ENCODE measurements at regions not wholly inside any gene's neighbourhood (a gene's known extent, or its start where the extent isn't known, plus 50 kb on each side); places are given as distances from the start of the nearest gene placed in this dataset.

DNA sequence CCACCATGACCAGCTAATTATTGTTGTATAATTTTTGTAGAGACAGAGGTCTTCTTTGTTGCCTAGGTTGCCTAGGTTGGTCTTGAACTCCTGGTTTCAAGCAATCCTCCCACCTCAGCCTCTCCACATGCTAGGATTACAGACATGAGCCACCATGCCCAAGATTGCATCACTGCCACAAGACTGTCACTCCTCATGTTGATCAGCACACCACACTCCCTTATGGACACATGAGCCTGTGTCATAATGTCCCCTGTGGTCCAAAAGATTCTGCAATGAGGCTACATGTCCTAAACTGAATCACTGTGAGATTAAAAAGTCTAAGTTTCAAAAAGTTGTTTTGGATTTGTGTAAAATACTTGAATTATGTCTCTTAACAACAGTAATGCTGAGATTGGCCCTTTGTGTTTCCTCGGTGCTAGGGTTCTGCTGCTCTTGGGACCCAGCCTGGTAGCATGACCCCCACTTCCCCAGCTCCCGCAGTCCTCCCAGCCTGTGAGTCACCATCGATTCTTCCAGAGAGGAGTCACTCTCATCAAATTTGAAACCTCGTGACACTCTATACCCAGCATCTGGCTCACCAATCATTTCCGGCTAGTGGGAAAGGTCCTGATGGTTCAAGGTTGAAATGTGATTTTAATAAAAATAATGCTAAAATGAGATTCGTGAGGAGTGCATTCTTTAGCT is 890.9 kb downstream of the VRK1 start:
- CTCF ChIA-PET = no interaction called here
- Histone ChIP-seq H3K4me1 (ENCODE audit: control insufficient read depth, extremely low read depth, insufficient read depth, low read length) (no peaks in the 10 kb centered on the region), H3K36me3 (ENCODE audit: control insufficient read depth in 2 of 2, extremely low read depth in 1 of 2, insufficient read depth in 2 of 2, low read length in 2 of 2) (no peaks in the 10 kb centered on the region), H3K9ac (replicated peaks; ENCODE audit: extremely low read depth, insufficient read depth, low read length) (no peak overlapping the region), H3K79me2 (ENCODE audit: control insufficient read depth, insufficient read depth, low read length) (no peaks in the 10 kb centered on the region), H2AFZ (ENCODE audit: low read depth, low read length) (no peak overlapping the region), H3K9me3 (replicated peaks; ENCODE audit: control insufficient read depth, insufficient read depth, low read length) (peaks cover 6% of the 10 kb centered on the region), H3K9me1 (replicated peaks; ENCODE audit: control insufficient read depth, extremely low read depth, insufficient read depth, low read length) (no peaks in the 10 kb centered on the region), H3K27me3 (ENCODE audit: control insufficient read depth in 2 of 2, insufficient read depth in 2 of 2, low read length in 2 of 2) (no peaks in the 10 kb centered on the region), H3K4me3 (replicated peaks in 1 of 3; ENCODE audit: insufficient read depth in 1 of 3, low read depth in 1 of 3, low read length in 3 of 3) (no peak overlapping the region), H3K27ac (ENCODE audit: insufficient read depth, low read depth, low read length) (no peak overlapping the region), H3K4me2 (ENCODE audit: insufficient read depth, low read length) (no peak overlapping the region), H4K20me1 (replicated peaks; ENCODE audit: control insufficient read depth, extremely low read depth, insufficient read depth, low read length) (no peaks in the 10 kb centered on the region)
- BruUV-seq (replicated peaks) = no TSS peak
- FAIRE-seq = no peak
- DNase-seq (ENCODE audit: low read depth, low spot score) = no peak
- POLR2A ChIA-PET = no interaction called here
- intact Hi-C loops (cut with micrococcal nuclease) (no loop called here), dilution Hi-C loops (cut with MboI; ENCODE audit: extremely low pct_ligation_motif_present, low sequenced_read_pairs) (no loop called here)
- TF ChIP-seq MAX (IDR thresholded peaks at IDR 0.05; ENCODE audit: insufficient read depth, insufficient read length) (no peak), GATA2 (IDR thresholded peaks at IDR 0.05; ENCODE audit: insufficient read depth, insufficient read length, low read depth, low read length) (no peak), FOS (IDR thresholded peaks at IDR 0.05; ENCODE audit: borderline replicate concordance, insufficient read depth, low read length) (no peak), EZH2 (IDR thresholded peaks at IDR 0.05; ENCODE audit: borderline replicate concordance, low read depth, low read length, severe bottlenecking) (no peak), POLR2A (IDR thresholded peaks at IDR 0.05; ENCODE audit: low read depth, low read length) (no peak), POLR2AphosphoS5 (IDR thresholded peaks at IDR 0.05; ENCODE audit: insufficient read depth, low read depth, low read length) (no peak), MYC (IDR thresholded peaks at IDR 0.05; ENCODE audit: low read depth, low read length) (no peak), JUN (IDR thresholded peaks at IDR 0.05; ENCODE audit: borderline replicate concordance, insufficient read depth, insufficient read length, low read depth) (no peak)
- TF ChIP-seq, protein P1, sequence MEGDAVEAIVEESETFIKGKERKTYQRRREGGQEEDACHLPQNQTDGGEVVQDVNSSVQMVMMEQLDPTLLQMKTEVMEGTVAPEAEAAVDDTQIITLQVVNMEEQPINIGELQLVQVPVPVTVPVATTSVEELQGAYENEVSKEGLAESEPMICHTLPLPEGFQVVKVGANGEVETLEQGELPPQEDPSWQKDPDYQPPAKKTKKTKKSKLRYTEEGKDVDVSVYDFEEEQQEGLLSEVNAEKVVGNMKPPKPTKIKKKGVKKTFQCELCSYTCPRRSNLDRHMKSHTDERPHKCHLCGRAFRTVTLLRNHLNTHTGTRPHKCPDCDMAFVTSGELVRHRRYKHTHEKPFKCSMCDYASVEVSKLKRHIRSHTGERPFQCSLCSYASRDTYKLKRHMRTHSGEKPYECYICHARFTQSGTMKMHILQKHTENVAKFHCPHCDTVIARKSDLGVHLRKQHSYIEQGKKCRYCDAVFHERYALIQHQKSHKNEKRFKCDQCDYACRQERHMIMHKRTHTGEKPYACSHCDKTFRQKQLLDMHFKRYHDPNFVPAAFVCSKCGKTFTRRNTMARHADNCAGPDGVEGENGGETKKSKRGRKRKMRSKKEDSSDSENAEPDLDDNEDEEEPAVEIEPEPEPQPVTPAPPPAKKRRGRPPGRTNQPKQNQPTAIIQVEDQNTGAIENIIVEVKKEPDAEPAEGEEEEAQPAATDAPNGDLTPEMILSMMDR (IDR thresholded peaks at IDR 0.05; ENCODE audit: extremely low read depth in 1 of 2, insufficient read depth in 1 of 2, low read depth in 1 of 2, low read length in 2 of 2) = no peak
